ENCODE measurements at regions not wholly inside any gene's neighbourhood (a gene's known extent, or its start where the extent isn't known, plus 50 kb on each side); places are given as distances from the start of the nearest gene placed in this dataset.

DNA sequence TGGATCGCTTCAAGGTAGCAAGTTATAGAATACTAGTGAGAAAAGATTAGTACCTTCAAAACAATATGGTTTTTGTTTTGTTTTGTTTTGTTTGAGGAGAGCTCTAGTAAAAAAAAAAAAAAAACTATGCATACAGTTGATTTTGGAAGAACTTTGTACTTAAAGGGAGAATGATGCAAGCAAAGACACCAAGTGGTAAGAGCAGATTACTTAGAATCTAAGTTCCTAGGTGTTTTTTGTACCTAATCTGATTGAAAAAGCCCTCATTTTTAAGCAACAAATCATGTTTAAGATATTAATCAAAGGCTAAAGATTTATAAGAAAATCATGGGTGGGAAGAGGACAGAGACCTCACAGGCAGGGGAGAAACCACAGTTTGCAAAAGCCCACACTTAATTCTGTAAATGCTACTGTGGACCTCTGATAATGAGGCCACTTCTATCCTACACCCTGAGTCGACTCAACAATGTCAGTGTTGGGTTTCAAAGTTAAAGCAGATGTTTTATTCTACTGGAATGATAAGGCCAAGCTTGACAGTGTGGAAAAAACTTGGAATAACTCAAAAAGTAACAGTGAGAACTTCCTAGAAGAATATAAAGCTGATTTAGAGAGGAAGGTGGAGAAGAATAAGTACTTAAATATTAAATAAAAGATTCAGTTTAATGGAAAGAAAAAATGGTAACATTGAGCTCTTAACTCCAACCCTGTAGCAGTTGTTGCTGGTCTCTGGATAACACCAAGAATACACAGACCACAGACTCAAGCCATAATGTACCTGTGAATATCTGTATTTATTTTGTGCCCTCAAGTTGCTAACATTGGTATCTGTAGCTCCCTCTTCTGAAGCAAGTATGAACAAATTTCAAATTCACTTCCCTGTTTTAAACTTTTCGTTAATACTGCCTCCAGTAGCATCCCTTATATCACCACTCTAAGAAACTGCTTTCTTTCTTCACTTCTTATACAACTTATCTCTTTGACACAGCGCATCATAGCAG, 1047.8 kb downstream of the EPHA7 start:
- Histone ChIP-seq H3K9me3 (ENCODE audit: control insufficient read depth, low read length) (no peaks in the 10 kb centered on the region), H3K4me3 (ENCODE audit: low read length) (no peak overlapping the region), H3K27me3 (ENCODE audit: control insufficient read depth, insufficient read depth) (no peaks in the 10 kb centered on the region), H3K27ac (ENCODE audit: low read length) (no peak overlapping the region), H3K4me1 (ENCODE audit: control insufficient read depth, insufficient read depth, low read length) (no peaks in the 10 kb centered on the region)
- DNase-seq = no peak
- ATAC-seq = no peak
- WGBS = 63% methylated on average over 4 of the region's 4 CpGs
- intact Hi-C loops (cut with DNase I) = no loop called here

DNA sequence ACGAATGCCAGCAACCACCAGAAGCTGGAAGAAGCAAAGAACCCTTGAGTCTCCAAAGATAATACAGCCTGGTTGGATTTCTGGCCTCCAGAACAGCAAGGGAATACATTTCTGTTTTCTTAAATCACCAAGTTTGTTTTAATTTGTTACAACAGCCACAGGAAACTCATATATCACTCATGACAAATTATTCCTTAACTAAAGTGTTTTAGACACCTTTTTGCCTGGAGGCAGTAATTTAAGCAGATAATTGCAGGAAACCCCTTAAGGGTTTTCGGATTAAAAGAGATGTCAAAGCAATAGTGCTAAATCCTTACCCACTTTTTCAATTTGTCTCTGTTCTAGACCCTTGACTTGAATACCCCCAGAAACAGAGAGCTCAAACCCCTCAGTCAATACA, 1050.0 kb downstream of the EPHA7 start:
- DNase-seq (no peak), ATAC-seq (no peak)
- no peak overlapping the region for H3K27ac ChIP-seq (ENCODE audit: low read length)
- no peaks in the 10 kb centered on the region for H3K27me3 ChIP-seq (ENCODE audit: control insufficient read depth, insufficient read depth)
- intact Hi-C loops (cut with DNase I) = no loop called here
- H3K4me3 ChIP-seq (ENCODE audit: low read length) = no peak overlapping the region
- H3K9me3 ChIP-seq (ENCODE audit: control insufficient read depth, low read length) = no peaks in the 10 kb centered on the region
- 73% methylated on average over 2 of the region's 2 CpGs for WGBS
- H3K4me1 ChIP-seq (ENCODE audit: control insufficient read depth, insufficient read depth, low read length) = no peaks in the 10 kb centered on the region

GRCh38 chr6:92364948-92365541, 1054.3 kb downstream of the EPHA7 start:
- no peaks in the 10 kb centered on the region for H3K9me3 ChIP-seq (ENCODE audit: control insufficient read depth, low read length)
- WGBS = 53% methylated on average over 2 of the region's 2 CpGs
- no peak overlapping the region for H3K27ac ChIP-seq (ENCODE audit: low read length)
- intact Hi-C loops (cut with DNase I) = no loop called here
- no peaks in the 10 kb centered on the region for H3K27me3 ChIP-seq (ENCODE audit: control insufficient read depth, insufficient read depth)
- ATAC-seq (no peak), DNase-seq (no peak)
- H3K4me3 ChIP-seq (ENCODE audit: low read length) = no peak overlapping the region
- H3K4me1 ChIP-seq (ENCODE audit: control insufficient read depth, insufficient read depth, low read length) = no peaks in the 10 kb centered on the region

GRCh38 chr6:92363111-92363510, 1056.2 kb downstream of the EPHA7 start:
- no peak for ATAC-seq
- Histone ChIP-seq H3K4me1 (ENCODE audit: control insufficient read depth, insufficient read depth, low read length) (no peaks in the 10 kb centered on the region), H3K27me3 (ENCODE audit: control insufficient read depth, insufficient read depth) (no peaks in the 10 kb centered on the region), H3K9me3 (ENCODE audit: control insufficient read depth, low read length) (no peaks in the 10 kb centered on the region), H3K4me3 (ENCODE audit: low read length) (no peak overlapping the region), H3K27ac (ENCODE audit: low read length) (no peak overlapping the region)
- no peak for DNase-seq
- intact Hi-C loops (cut with DNase I) = no loop called here
- 70% methylated on average over 3 of the region's 3 CpGs for WGBS

DNA sequence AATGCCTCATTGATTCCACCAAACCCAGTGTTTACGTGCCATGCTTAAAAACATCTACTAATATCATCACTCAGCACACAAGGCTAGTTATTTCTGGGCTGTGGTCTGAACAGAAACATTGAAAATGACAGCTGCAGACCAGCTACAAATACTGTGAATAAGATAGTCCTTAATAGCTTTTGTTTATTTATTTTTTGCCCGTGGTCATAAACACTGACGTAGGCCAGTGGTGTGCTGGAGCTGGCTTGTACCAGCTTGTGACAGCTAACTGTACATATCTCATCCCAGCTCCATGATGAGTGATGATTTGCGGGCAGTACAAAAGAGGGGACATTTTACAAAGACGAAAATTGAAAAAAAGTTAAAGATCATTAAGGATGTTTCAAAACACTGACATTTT, 1057.0 kb downstream of the EPHA7 start:
- Histone ChIP-seq H3K27me3 (ENCODE audit: control insufficient read depth, insufficient read depth) (no peaks in the 10 kb centered on the region), H3K9me3 (ENCODE audit: control insufficient read depth, low read length) (no peaks in the 10 kb centered on the region), H3K4me1 (ENCODE audit: control insufficient read depth, insufficient read depth, low read length) (no peaks in the 10 kb centered on the region), H3K4me3 (ENCODE audit: low read length) (no peak overlapping the region), H3K27ac (ENCODE audit: low read length) (no peak overlapping the region)
- DNase-seq = no peak
- WGBS = 75% methylated on average over 5 of the region's 5 CpGs
- intact Hi-C loops (cut with DNase I) = no loop called here
- ATAC-seq = no peak

DNA sequence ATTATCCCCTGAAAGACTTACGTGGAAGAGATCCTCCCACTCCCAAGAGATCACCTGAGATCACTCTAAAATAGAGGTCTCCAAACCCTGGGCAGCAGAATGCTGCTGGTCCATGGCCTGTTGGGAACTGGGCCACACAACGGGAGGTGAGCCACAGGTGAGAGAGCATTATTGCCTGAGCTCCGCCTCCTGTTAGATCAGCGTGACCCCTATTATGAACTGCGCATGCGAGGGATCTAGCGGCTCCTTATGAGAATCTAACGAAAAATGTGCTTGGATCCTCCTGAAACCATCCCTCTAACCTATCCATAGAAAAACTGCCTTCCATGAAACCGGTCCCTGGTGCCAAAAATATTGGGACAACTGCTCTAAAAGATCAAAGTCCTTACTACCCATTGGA, 1057.4 kb downstream of the EPHA7 start:
- Histone ChIP-seq H3K27me3 (ENCODE audit: control insufficient read depth, insufficient read depth) (no peaks in the 10 kb centered on the region), H3K9me3 (ENCODE audit: control insufficient read depth, low read length) (no peaks in the 10 kb centered on the region), H3K4me1 (ENCODE audit: control insufficient read depth, insufficient read depth, low read length) (no peaks in the 10 kb centered on the region), H3K27ac (ENCODE audit: low read length) (no peak overlapping the region), H3K4me3 (ENCODE audit: low read length) (no peak overlapping the region)
- 89% methylated on average over 9 of the region's 9 CpGs for WGBS
- no peak for DNase-seq
- intact Hi-C loops (cut with DNase I) = no loop called here
- no peak for ATAC-seq

GRCh38 chr6:92354270-92354829, 1065.0 kb downstream of the EPHA7 start:
- no peak overlapping the region for H3K27ac ChIP-seq (ENCODE audit: low read length)
- no peak overlapping the region for H3K4me3 ChIP-seq (ENCODE audit: low read length)
- 77% methylated on average over 2 of the region's 2 CpGs for WGBS
- ATAC-seq (no peak), DNase-seq (no peak)
- intact Hi-C loops (cut with DNase I) = no loop called here
- H3K4me1 ChIP-seq (ENCODE audit: control insufficient read depth, insufficient read depth, low read length) = no peaks in the 10 kb centered on the region
- H3K9me3 ChIP-seq (ENCODE audit: control insufficient read depth, low read length) = no peaks in the 10 kb centered on the region
- no peaks in the 10 kb centered on the region for H3K27me3 ChIP-seq (ENCODE audit: control insufficient read depth, insufficient read depth)

- Histone ChIP-seq H3K27ac (ENCODE audit: low read length) (no peak overlapping the region), H3K9me3 (ENCODE audit: control insufficient read depth, low read length) (no peaks in the 10 kb centered on the region), H3K27me3 (ENCODE audit: control insufficient read depth, insufficient read depth) (no peaks in the 10 kb centered on the region), H3K4me3 (ENCODE audit: low read length) (no peak overlapping the region), H3K4me1 (ENCODE audit: control insufficient read depth, insufficient read depth, low read length) (no peaks in the 10 kb centered on the region)
- 85% methylated on average over 2 of the region's 2 CpGs for WGBS
- ATAC-seq (no peak), DNase-seq (no peak)
- intact Hi-C loops (cut with DNase I) = no loop called here
These were observed 1067.2 kb downstream of the EPHA7 start for GRCh38 chr6:92352130-92352529.

DNA sequence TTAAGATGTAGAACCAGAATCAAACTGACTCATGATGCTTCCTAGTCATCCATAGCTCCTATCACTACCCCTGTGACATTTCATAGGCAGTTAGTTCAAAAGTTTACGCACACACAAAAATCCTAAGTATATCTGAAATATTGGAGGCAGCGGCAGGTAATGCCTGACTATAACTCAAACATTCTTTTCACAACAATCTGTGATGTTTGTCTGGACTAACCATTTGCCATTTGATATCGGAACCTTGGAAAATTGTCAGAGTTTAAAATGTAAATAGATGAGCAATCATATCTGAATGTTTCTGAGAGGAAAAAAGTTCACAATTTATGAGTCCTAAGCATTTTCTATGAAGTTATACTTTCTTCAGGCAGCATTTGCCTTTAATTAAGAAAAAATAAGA, 1078.2 kb downstream of the EPHA7 start:
- DNase-seq (no peak), ATAC-seq (no peak)
- no peaks in the 10 kb centered on the region for H3K4me1 ChIP-seq (ENCODE audit: control insufficient read depth, insufficient read depth, low read length)
- H3K9me3 ChIP-seq (ENCODE audit: control insufficient read depth, low read length) = no peaks in the 10 kb centered on the region
- WGBS = 93% methylated on average over 3 of the region's 3 CpGs
- H3K4me3 ChIP-seq (ENCODE audit: low read length) = no peak overlapping the region
- intact Hi-C loops (cut with DNase I) = no loop called here
- H3K27ac ChIP-seq (ENCODE audit: low read length) = no peak overlapping the region
- no peaks in the 10 kb centered on the region for H3K27me3 ChIP-seq (ENCODE audit: control insufficient read depth, insufficient read depth)

GRCh38 chr6:92339936-92340640, 1079.3 kb downstream of the EPHA7 start:
- 59% methylated on average over 4 of the region's 4 CpGs for WGBS

GRCh38 chr6:92337571-92337970, 1081.8 kb downstream of the EPHA7 start:
- ATAC-seq = no peak
- H3K9me3 ChIP-seq (ENCODE audit: control insufficient read depth, low read length) = no peaks in the 10 kb centered on the region
- no peaks in the 10 kb centered on the region for H3K27me3 ChIP-seq (ENCODE audit: control insufficient read depth, insufficient read depth)
- H3K27ac ChIP-seq (ENCODE audit: low read length) = no peak overlapping the region
- intact Hi-C loops (cut with DNase I) = no loop called here
- no peak for DNase-seq
- WGBS = 66% methylated on average over 2 of the region's 2 CpGs
- H3K4me1 ChIP-seq (ENCODE audit: control insufficient read depth, insufficient read depth, low read length) = no peaks in the 10 kb centered on the region
- H3K4me3 ChIP-seq (ENCODE audit: low read length) = no peak overlapping the region

More at GRCh38 chr6:92339936-92340640, 1079.3 kb downstream of the EPHA7 start:
- no peaks in the 10 kb centered on the region for H3K9me3 ChIP-seq (ENCODE audit: control insufficient read depth, low read length)
- H3K27me3 ChIP-seq (ENCODE audit: control insufficient read depth, insufficient read depth) = no peaks in the 10 kb centered on the region
- no peak for ATAC-seq
- H3K27ac ChIP-seq (ENCODE audit: low read length) = no peak overlapping the region
- H3K4me3 ChIP-seq (ENCODE audit: low read length) = no peak overlapping the region
- intact Hi-C loops (cut with DNase I) = no loop called here
- no peak for DNase-seq
- no peaks in the 10 kb centered on the region for H3K4me1 ChIP-seq (ENCODE audit: control insufficient read depth, insufficient read depth, low read length)
